SU-DHL-6 (cell line): ENCODE measurements at regions not wholly inside any gene's neighbourhood (a gene's known extent, or its start where the extent isn't known, plus 50 kb on each side); places are given as distances from the start of the nearest gene placed in this dataset.

Experiments
- EZH2phosphoT487 ChIP-seq: fragments of 200-600 bp; sonication (generic), shearing (Covaris generic); conservative IDR thresholded peaks from 2 replicates; pipeline ENCODE4 v1.6.1; 2018; ENCODE audit warnings: mild to moderate bottlenecking, antibody characterized with exemption, low read length, moderate library complexity, mixed read lengths
- TF ChIP-seq, protein P1 (sequence below): fragments of 200-600 bp; sonication (generic); IDR thresholded peaks from one replicate; pipeline ENCODE4 v1.5.1; 2017; ENCODE audit warnings: antibody characterized with exemption, mild to moderate bottlenecking, low read length, moderate library complexity; ENCODE audit not compliant: insufficient read depth, poor library complexity, severe bottlenecking

DNA sequence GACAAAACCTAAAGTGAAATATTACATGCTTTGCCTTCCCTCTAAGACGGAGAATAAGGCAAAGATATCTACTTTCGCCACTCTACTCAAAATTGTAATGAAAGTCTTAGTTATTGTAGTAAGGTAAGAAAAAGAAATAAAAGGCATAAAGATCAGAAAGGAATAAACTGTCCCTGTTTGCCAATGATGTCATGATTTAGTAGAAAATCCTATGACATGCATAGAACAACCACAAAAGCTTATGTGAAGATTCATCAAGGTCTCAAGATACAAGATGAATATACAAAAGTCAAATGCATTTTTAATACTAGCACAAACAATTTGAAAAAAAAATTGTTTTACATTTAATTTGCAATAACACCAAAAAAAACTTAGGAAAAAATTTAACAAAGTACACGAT, 64.0 kb upstream of the FOXQ1 start:
- TF ChIP-seq EZH2phosphoT487: no peak
- TF ChIP-seq, protein P1, sequence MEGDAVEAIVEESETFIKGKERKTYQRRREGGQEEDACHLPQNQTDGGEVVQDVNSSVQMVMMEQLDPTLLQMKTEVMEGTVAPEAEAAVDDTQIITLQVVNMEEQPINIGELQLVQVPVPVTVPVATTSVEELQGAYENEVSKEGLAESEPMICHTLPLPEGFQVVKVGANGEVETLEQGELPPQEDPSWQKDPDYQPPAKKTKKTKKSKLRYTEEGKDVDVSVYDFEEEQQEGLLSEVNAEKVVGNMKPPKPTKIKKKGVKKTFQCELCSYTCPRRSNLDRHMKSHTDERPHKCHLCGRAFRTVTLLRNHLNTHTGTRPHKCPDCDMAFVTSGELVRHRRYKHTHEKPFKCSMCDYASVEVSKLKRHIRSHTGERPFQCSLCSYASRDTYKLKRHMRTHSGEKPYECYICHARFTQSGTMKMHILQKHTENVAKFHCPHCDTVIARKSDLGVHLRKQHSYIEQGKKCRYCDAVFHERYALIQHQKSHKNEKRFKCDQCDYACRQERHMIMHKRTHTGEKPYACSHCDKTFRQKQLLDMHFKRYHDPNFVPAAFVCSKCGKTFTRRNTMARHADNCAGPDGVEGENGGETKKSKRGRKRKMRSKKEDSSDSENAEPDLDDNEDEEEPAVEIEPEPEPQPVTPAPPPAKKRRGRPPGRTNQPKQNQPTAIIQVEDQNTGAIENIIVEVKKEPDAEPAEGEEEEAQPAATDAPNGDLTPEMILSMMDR: no peak
